Loucy (cell line): ENCODE measurements at regions not wholly inside any gene's neighbourhood (a gene's known extent, or its start where the extent isn't known, plus 50 kb on each side); places are given as distances from the start of the nearest gene placed in this dataset.

Experiments
- EZH2phosphoT487 ChIP-seq: fragments of 200-600 bp; IDR thresholded peaks from 2 replicates; pipeline ENCODE4 v1.6.1; 2018; ENCODE audit warnings: antibody characterized with exemption, mild to moderate bottlenecking, moderate library complexity, borderline replicate concordance
- TF ChIP-seq, protein P1 (sequence below): fragments of 200-600 bp; sonication (generic); conservative IDR thresholded peaks from 2 replicates; pipeline ENCODE4 v1.5.1; 2014; ENCODE audit warnings: mild to moderate bottlenecking, antibody characterized with exemption, low read length

DNA sequence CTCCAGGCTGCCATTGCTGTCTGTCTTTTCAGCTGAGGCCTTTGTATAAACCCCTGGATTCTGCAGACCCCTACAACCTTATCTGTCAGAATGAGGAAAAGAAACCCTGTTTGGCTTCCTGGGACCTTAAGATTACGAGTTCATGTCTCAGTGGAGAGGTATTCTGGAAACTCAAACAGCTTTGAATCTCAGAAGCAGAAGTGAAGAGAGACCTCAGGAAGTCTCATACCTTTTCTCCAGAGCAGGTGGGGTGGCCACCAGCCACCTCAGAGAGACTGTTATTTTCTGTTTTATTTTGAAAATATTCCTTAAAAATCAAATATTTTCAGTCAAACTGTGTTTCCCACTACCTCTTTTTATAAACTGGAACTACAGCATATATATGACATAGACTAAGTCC is 457.5 kb downstream of the TMEM232 start:
- TF ChIP-seq, protein P1, sequence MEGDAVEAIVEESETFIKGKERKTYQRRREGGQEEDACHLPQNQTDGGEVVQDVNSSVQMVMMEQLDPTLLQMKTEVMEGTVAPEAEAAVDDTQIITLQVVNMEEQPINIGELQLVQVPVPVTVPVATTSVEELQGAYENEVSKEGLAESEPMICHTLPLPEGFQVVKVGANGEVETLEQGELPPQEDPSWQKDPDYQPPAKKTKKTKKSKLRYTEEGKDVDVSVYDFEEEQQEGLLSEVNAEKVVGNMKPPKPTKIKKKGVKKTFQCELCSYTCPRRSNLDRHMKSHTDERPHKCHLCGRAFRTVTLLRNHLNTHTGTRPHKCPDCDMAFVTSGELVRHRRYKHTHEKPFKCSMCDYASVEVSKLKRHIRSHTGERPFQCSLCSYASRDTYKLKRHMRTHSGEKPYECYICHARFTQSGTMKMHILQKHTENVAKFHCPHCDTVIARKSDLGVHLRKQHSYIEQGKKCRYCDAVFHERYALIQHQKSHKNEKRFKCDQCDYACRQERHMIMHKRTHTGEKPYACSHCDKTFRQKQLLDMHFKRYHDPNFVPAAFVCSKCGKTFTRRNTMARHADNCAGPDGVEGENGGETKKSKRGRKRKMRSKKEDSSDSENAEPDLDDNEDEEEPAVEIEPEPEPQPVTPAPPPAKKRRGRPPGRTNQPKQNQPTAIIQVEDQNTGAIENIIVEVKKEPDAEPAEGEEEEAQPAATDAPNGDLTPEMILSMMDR: no peak
- no peak for TF ChIP-seq EZH2phosphoT487
